ENCODE measurements at regions not wholly inside any gene's neighbourhood (a gene's known extent, or its start where the extent isn't known, plus 50 kb on each side); places are given as distances from the start of the nearest gene placed in this dataset.
"Not testable (repeated sequence)": the region's sequence is repeated elsewhere in the genome, so short reads cannot be mapped to it uniquely, and the experiment has no call there.

- no peak for TF ChIP-seq CTCF (conservative IDR thresholded peaks at IDR 0.05)
- peaks cover under 1% of the 10 kb centered on the region for H3K9me3 Mint-ChIP-seq
- no peaks in the 10 kb centered on the region for H3K27me3 Mint-ChIP-seq (ENCODE audit: low read depth)
- H3K4me1 Mint-ChIP-seq: peaks cover 25% of the 10 kb centered on the region
- H3K4me3 Mint-ChIP-seq: no peak overlapping the region
- peaks cover 3% of the 10 kb centered on the region for H3K36me3 Mint-ChIP-seq (ENCODE audit: low read depth)
- no peak for DNase-seq (ENCODE audit: low read depth, low spot score)
- H3K27ac Mint-ChIP-seq (ENCODE audit: unreplicated experiment): no peak overlapping the region
These were observed 739.5 kb upstream of the GRAMD2B start for GRCh38 chr5:125683669-125684068.

- H3K36me3 Mint-ChIP-seq (ENCODE audit: low read depth): peaks cover 6% of the 10 kb centered on the region
- no peak for TF ChIP-seq CTCF (conservative IDR thresholded peaks at IDR 0.05)
- H3K27me3 Mint-ChIP-seq (ENCODE audit: low read depth): no peaks in the 10 kb centered on the region
- H3K4me1 Mint-ChIP-seq: peaks cover 25% of the 10 kb centered on the region
- peaks cover 5% of the 10 kb centered on the region for H3K9me3 Mint-ChIP-seq
- DNase-seq (ENCODE audit: low read depth, low spot score): no peak
- no peak overlapping the region for H3K4me3 Mint-ChIP-seq
- no peak overlapping the region for H3K27ac Mint-ChIP-seq (ENCODE audit: unreplicated experiment)
These were observed 737.4 kb upstream of the GRAMD2B start for GRCh38 chr5:125685771-125686170.

- Mint-ChIP-seq H3K9me3 (peaks cover 14% of the 10 kb centered on the region), H3K4me1 (peaks cover 32% of the 10 kb centered on the region), H3K27ac (ENCODE audit: unreplicated experiment) (peak overlapping the region; percentile 40)
- not testable (repeated sequence) for DNase-seq (ENCODE audit: low read depth, low spot score); H3K4me3 Mint-ChIP-seq; H3K36me3 Mint-ChIP-seq (ENCODE audit: low read depth); H3K27me3 Mint-ChIP-seq (ENCODE audit: low read depth)
These were observed 731.3 kb upstream of the GRAMD2B start for GRCh38 chr5:125691738-125692530.

- Mint-ChIP-seq H3K36me3 (ENCODE audit: low read depth) (peaks cover 5% of the 10 kb centered on the region), H3K4me3 (no peak overlapping the region), H3K4me1 (peaks cover 61% of the 10 kb centered on the region), H3K9me3 (peaks cover 9% of the 10 kb centered on the region), H3K27ac (ENCODE audit: unreplicated experiment) (no peak overlapping the region), H3K27me3 (ENCODE audit: low read depth) (no peaks in the 10 kb centered on the region)
- TF ChIP-seq CTCF (conservative IDR thresholded peaks at IDR 0.05): no peak
- no peak for DNase-seq (ENCODE audit: low read depth, low spot score)
These were observed 727.1 kb upstream of the GRAMD2B start for GRCh38 chr5:125695996-125696655.

GRCh38 chr5:125696762-125697161 lies 726.4 kb upstream of the GRAMD2B start:
- H3K27ac Mint-ChIP-seq (ENCODE audit: unreplicated experiment): no peak overlapping the region
- H3K9me3 Mint-ChIP-seq: peaks cover 6% of the 10 kb centered on the region

More at GRCh38 chr5:125696762-125697161, 726.4 kb upstream of the GRAMD2B start:
- no peak overlapping the region for H3K4me3 Mint-ChIP-seq
- TF ChIP-seq CTCF (conservative IDR thresholded peaks at IDR 0.05): no peak
- no peak for DNase-seq (ENCODE audit: low read depth, low spot score)
- H3K4me1 Mint-ChIP-seq: peaks cover 56% of the 10 kb centered on the region
- H3K27me3 Mint-ChIP-seq (ENCODE audit: low read depth): no peaks in the 10 kb centered on the region
- peaks cover 5% of the 10 kb centered on the region for H3K36me3 Mint-ChIP-seq (ENCODE audit: low read depth)

Data from neural crest cell (in vitro differentiated cells).